Activated naive CD8-positive, alpha-beta T cell treated with anti-CD3 and anti-CD28 coated beads, Interleukin-2, amount 50 U/mL, for 24 hours (primary cell): ENCODE measurements at regions not wholly inside any gene's neighbourhood (a gene's known extent, or its start where the extent isn't known, plus 50 kb on each side); places are given as distances from the start of the nearest gene placed in this dataset.
"Not testable (repeated sequence)": the region's sequence is repeated elsewhere in the genome, so short reads cannot be mapped to it uniquely, and the experiment has no call there.

ENCODE experiments used
- ATAC-seq: fragments of 150-1000 bp; cut with Tn5 transposase; one replicate; pipeline ENCODE4 v1.10.0; 2021
- DNase-seq: peaks from one replicate; pipeline ENCODE4 v3.0.0; 2021
- H3K27ac Mint-ChIP-seq: one replicate; pipeline ENCODE4 v1.8.0; 2021; ENCODE audit warnings: mild to moderate bottlenecking, mixed read lengths
- H3K27me3 Mint-ChIP-seq: one replicate; pipeline ENCODE4 v1.8.0; 2021; ENCODE audit warnings: mixed read lengths
- H3K36me3 Mint-ChIP-seq: one replicate; pipeline ENCODE4 v1.8.0; 2021; ENCODE audit warnings: low read depth, mixed read lengths
- H3K4me1 Mint-ChIP-seq: one replicate; pipeline ENCODE4 v1.8.0; 2021; ENCODE audit warnings: mixed read lengths
- H3K4me3 Mint-ChIP-seq: one replicate; pipeline ENCODE4 v1.8.0; 2021; ENCODE audit warnings: mild to moderate bottlenecking, moderate library complexity, mixed read lengths
- H3K9me3 Mint-ChIP-seq: one replicate; pipeline ENCODE4 v1.8.0; 2021; ENCODE audit warnings: mixed read lengths

- Mint-ChIP-seq H3K27me3 (no peaks in the 10 kb centered on the region), H3K4me3 (no peak overlapping the region), H3K27ac (no peak overlapping the region), H3K4me1 (no peaks in the 10 kb centered on the region), H3K9me3 (no peaks in the 10 kb centered on the region), H3K36me3 (no peaks in the 10 kb centered on the region)
- ATAC-seq (no peak), DNase-seq (no peak)
Measured at GRCh38 chr4:81690871-81691270, 219.2 kb upstream of the RASGEF1B start.

GRCh38 chr4:81688085-81688484 is 216.4 kb upstream of the RASGEF1B start:
- Mint-ChIP-seq H3K27me3 (no peaks in the 10 kb centered on the region), H3K27ac (no peak overlapping the region), H3K36me3 (no peaks in the 10 kb centered on the region), H3K4me1 (no peaks in the 10 kb centered on the region), H3K9me3 (no peaks in the 10 kb centered on the region), H3K4me3 (no peak overlapping the region)
- DNase-seq (no peak), ATAC-seq (no peak)

- Mint-ChIP-seq H3K9me3 (no peaks in the 10 kb centered on the region), H3K36me3 (no peaks in the 10 kb centered on the region), H3K4me3 (no peak overlapping the region), H3K27ac (no peak overlapping the region), H3K4me1 (no peaks in the 10 kb centered on the region), H3K27me3 (no peaks in the 10 kb centered on the region)
- DNase-seq (no peak), ATAC-seq (no peak)
Measured at GRCh38 chr4:81687471-81687870, 215.8 kb upstream of the RASGEF1B start.

- Mint-ChIP-seq H3K4me3 (no peak overlapping the region), H3K9me3 (no peaks in the 10 kb centered on the region), H3K36me3 (no peaks in the 10 kb centered on the region), H3K27ac (no peak overlapping the region), H3K27me3 (no peaks in the 10 kb centered on the region), H3K4me1 (no peaks in the 10 kb centered on the region)
- ATAC-seq (no peak), DNase-seq (no peak)
Measured at GRCh38 chr4:81685104-81685503, 213.4 kb upstream of the RASGEF1B start.

DNA sequence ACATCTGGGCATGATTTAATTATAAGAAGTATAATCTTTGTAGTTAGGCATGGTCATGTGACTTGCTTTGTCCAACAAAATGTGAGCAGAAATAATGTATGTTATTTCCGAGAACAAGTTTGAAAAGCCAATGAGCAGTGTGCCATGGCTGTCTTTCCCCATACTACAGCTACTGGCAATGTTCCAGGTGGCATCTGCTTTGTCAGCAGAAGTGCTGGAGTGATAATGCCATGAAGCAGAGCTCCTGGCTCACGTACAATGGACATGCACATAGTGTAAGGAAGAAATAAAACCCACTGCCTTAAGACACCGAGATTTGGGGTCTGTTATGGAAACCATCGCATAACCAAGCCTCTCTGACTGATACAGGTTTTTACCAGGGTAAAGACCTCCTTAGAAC is 212.6 kb upstream of the RASGEF1B start:
- no peak overlapping the region for H3K4me3 Mint-ChIP-seq
- no peaks in the 10 kb centered on the region for H3K9me3 Mint-ChIP-seq
- no peaks in the 10 kb centered on the region for H3K4me1 Mint-ChIP-seq

DNA sequence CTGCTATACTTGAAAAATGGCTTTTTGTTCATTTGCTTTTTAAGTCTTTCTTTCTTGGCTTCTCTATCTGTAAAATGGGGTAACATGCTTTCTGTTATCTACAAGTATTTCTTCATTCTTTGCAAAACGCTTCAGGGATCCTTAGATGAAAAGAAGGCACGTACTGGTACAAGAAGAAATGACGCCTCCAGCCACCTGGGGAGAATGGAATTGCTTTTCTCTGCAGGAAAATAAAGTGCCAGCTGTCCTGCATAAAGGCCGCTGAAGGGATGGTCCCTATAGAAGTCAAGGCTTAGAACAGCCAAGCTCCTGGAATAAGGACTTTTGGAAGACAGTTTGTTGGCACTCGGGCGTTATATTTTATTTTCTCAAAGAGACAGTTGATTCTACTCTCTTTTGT is 210.8 kb upstream of the RASGEF1B start:
- H3K36me3 Mint-ChIP-seq: no peaks in the 10 kb centered on the region

More for the DNA sequence above, 212.6 kb upstream of the RASGEF1B start:
- DNase-seq (no peak), ATAC-seq (no peak)
- Mint-ChIP-seq H3K27me3 (no peaks in the 10 kb centered on the region), H3K27ac (no peak overlapping the region), H3K36me3 (no peaks in the 10 kb centered on the region)

GRCh38 chr4:81679315-81679714 is 207.6 kb upstream of the RASGEF1B start:
- H3K27me3 Mint-ChIP-seq: no peaks in the 10 kb centered on the region
- no peaks in the 10 kb centered on the region for H3K4me1 Mint-ChIP-seq
- H3K4me3 Mint-ChIP-seq: no peak overlapping the region
- ATAC-seq (no peak), DNase-seq (no peak)
- no peaks in the 10 kb centered on the region for H3K9me3 Mint-ChIP-seq
- H3K27ac Mint-ChIP-seq: no peak overlapping the region
- H3K36me3 Mint-ChIP-seq: no peaks in the 10 kb centered on the region

More for the DNA sequence above, 210.8 kb upstream of the RASGEF1B start:
- Mint-ChIP-seq H3K9me3 (no peaks in the 10 kb centered on the region), H3K27me3 (no peaks in the 10 kb centered on the region), H3K4me3 (no peak overlapping the region), H3K27ac (no peak overlapping the region), H3K4me1 (no peaks in the 10 kb centered on the region)
- DNase-seq: no peak
- no peak for ATAC-seq

DNA sequence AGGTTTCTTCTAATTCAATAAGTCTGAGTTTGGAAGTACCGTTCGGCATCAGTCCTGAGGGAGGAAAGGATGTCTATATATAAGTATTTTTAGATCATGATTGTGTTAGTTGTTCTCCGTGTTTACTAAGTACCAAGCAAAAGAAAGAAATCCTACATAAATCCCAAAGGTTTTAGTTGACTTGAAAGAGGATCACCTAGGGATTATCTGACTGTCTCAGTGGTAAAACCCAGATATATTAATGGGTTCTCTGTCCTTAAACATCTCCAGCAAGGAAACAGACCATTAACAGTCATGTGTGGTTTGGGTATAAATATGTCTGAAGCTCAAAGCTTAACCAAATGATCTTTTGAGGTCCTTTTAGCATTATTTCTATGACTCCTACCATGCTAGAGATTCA is 207.1 kb upstream of the RASGEF1B start:
- Mint-ChIP-seq H3K36me3 (no peaks in the 10 kb centered on the region), H3K27ac (no peak overlapping the region), H3K27me3 (no peaks in the 10 kb centered on the region), H3K4me3 (no peak overlapping the region), H3K4me1 (no peaks in the 10 kb centered on the region), H3K9me3 (no peaks in the 10 kb centered on the region)
- ATAC-seq: no peak
- DNase-seq: no peak

- Mint-ChIP-seq H3K4me3 (no peak overlapping the region), H3K27ac (no peak overlapping the region), H3K9me3 (no peaks in the 10 kb centered on the region), H3K36me3 (no peaks in the 10 kb centered on the region), H3K4me1 (no peaks in the 10 kb centered on the region), H3K27me3 (no peaks in the 10 kb centered on the region)
- ATAC-seq (no peak), DNase-seq (no peak)
Measured at GRCh38 chr4:81676537-81676936, 204.8 kb upstream of the RASGEF1B start.

DNA sequence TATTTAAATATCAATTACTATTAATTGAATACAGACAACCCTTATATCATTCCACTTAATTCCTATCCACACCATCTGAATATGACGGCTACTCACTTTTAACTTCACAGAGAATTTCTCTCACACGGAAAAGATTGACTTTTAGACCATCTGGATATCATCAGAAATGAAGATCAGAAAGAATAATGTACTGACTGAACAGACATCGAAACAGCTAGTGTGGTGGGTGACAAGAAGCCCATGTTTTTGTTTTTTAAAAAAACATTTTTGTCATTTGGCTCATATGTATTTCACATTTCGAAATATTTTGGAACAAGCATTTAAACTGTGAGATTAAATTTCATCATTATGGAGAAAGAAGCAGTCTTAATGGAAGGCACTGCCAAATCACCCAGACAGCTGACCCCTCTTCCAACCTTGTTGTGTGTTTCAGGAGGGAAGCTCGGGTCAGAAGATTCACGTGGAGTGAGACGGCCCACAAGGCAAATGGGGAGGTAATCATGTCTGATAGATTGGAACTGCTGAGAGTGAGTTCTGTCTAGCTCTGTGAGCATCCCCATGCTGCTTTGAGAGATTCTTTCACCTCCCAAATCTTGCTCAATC is 204.2 kb upstream of the RASGEF1B start:
- Mint-ChIP-seq H3K4me3 (no peak overlapping the region), H3K36me3 (no peaks in the 10 kb centered on the region), H3K27me3 (no peaks in the 10 kb centered on the region), H3K27ac (no peak overlapping the region), H3K9me3 (no peaks in the 10 kb centered on the region), H3K4me1 (no peaks in the 10 kb centered on the region)
- DNase-seq (no peak), ATAC-seq (no peak)

- Mint-ChIP-seq H3K4me3 (no peak overlapping the region), H3K27ac (no peak overlapping the region), H3K27me3 (no peaks in the 10 kb centered on the region), H3K4me1 (no peaks in the 10 kb centered on the region), H3K36me3 (no peaks in the 10 kb centered on the region), H3K9me3 (no peaks in the 10 kb centered on the region)
- DNase-seq (no peak), ATAC-seq (no peak)
Measured at GRCh38 chr4:81673961-81674360, 202.3 kb upstream of the RASGEF1B start.

DNA sequence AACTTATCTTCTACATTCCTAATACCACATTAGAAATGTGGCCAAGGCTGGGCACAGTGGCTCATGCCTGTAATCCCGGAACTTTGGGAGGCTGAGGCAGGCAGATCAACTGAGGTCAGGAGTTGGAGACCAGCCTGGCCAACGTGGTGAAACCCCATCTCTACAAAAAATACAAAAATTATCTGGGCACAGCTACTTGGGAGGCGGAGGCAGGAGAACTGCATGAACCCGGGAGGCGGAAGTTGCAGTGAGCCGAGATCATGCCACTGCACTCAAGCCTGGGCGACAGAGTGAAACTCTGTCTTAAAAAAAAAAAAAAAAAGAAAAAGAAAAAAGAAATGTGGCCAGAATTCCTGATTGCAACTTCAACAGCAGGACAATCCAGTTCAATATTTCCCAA is 196.6 kb upstream of the RASGEF1B start:
- not testable (repeated sequence) for DNase-seq, H3K27me3 Mint-ChIP-seq, H3K36me3 Mint-ChIP-seq, H3K27ac Mint-ChIP-seq, ATAC-seq, H3K9me3 Mint-ChIP-seq, H3K4me3 Mint-ChIP-seq
- H3K4me1 Mint-ChIP-seq: peaks cover 15% of the 10 kb centered on the region

DNA sequence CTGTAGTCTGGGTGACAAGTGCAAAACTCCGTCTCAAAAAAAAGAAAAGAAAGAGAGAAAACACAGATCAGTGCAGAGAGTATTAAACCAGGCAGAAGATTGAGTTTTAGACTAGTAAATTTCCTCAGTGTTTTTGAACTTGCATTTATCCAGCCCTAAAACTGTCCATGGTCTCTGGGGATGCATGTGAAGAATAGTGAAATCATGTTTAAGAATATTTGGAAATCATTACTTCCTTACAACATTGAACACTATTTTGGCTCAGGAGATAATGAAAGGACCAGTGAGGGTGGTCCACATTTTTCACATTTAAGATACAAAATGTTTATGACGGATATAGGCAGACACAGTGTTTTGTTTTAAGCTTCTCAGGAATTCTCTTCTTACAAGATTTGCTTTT is 195.8 kb upstream of the RASGEF1B start:
- Mint-ChIP-seq H3K27ac (no peak overlapping the region), H3K4me1 (peaks cover 15% of the 10 kb centered on the region), H3K36me3 (no peaks in the 10 kb centered on the region), H3K9me3 (no peaks in the 10 kb centered on the region), H3K27me3 (no peaks in the 10 kb centered on the region), H3K4me3 (no peak overlapping the region)
- ATAC-seq (no peak), DNase-seq (no peak)

GRCh38 chr4:81666491-81666890 is 194.8 kb upstream of the RASGEF1B start:
- Mint-ChIP-seq H3K4me3 (no peak overlapping the region), H3K9me3 (no peaks in the 10 kb centered on the region), H3K27ac (peak overlapping the region; percentile 64), H3K27me3 (no peaks in the 10 kb centered on the region), H3K4me1 (peaks cover 15% of the 10 kb centered on the region), H3K36me3 (no peaks in the 10 kb centered on the region)
- DNase-seq (no peak), ATAC-seq (peak; percentile 99)

DNA sequence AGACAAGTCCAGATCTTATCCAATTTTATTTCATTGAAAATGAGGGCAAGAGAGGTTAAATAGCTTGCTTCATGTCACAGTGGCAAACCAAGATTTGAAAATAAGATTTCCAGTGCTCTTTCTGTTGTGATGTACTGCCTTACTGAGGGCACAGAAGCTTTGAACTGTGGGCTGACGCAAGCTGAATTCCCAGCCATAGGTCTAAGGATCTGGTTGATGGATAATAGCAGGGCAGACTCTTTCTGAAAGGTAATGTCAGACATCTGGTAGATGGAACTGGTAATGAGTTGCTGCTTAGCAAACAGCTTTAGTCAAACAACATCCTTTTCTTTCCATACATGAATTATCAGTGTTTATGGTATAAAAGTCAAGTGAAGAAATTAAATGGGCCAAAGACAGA is 193.9 kb upstream of the RASGEF1B start:
- no peak overlapping the region for H3K27ac Mint-ChIP-seq
- H3K36me3 Mint-ChIP-seq: no peaks in the 10 kb centered on the region
- ATAC-seq (no peak), DNase-seq (no peak)
- H3K9me3 Mint-ChIP-seq: no peaks in the 10 kb centered on the region
- H3K27me3 Mint-ChIP-seq: no peaks in the 10 kb centered on the region
- no peak overlapping the region for H3K4me3 Mint-ChIP-seq
- H3K4me1 Mint-ChIP-seq: peaks cover 15% of the 10 kb centered on the region

DNA sequence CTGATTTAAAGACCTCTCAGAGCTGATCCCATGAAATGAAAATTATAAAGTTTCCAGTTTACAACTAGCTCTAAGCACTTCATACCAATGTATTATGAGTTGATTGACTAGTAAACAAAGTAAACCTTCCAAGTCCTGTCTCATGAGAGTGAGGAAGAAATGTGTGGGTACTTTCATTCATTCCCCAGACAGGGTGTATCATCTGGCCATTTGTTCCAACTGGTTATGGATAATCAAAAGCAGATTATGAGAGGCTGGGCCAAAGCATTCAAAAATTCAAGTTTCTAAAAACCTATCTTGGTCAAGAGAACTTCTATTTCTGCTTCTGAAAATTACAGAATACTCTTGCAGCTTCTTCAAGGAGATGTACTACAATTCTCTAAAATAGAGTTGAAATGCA is 193.3 kb upstream of the RASGEF1B start:
- Mint-ChIP-seq H3K4me3 (no peak overlapping the region), H3K27ac (no peak overlapping the region), H3K27me3 (no peaks in the 10 kb centered on the region), H3K36me3 (no peaks in the 10 kb centered on the region), H3K4me1 (peaks cover 15% of the 10 kb centered on the region), H3K9me3 (no peaks in the 10 kb centered on the region)
- ATAC-seq (no peak), DNase-seq (no peak)
